Muscle of arm (tissue), 1 donor: ENCODE measurements at regions not wholly inside any gene's neighbourhood (a gene's known extent, or its start where the extent isn't known, plus 50 kb on each side); places are given as distances from the start of the nearest gene placed in this dataset.
A peak's percentile ranks its signal among the peaks of the same experiment; 100 is the strongest.
"Not testable (repeated sequence)": the region's sequence is repeated elsewhere in the genome, so short reads cannot be mapped to it uniquely, and the experiment has no call there.

Experiments used
- DNase-seq: peaks from one replicate; pipeline ENCODE4 v3.0.0-alpha.2; 2013

DNA sequence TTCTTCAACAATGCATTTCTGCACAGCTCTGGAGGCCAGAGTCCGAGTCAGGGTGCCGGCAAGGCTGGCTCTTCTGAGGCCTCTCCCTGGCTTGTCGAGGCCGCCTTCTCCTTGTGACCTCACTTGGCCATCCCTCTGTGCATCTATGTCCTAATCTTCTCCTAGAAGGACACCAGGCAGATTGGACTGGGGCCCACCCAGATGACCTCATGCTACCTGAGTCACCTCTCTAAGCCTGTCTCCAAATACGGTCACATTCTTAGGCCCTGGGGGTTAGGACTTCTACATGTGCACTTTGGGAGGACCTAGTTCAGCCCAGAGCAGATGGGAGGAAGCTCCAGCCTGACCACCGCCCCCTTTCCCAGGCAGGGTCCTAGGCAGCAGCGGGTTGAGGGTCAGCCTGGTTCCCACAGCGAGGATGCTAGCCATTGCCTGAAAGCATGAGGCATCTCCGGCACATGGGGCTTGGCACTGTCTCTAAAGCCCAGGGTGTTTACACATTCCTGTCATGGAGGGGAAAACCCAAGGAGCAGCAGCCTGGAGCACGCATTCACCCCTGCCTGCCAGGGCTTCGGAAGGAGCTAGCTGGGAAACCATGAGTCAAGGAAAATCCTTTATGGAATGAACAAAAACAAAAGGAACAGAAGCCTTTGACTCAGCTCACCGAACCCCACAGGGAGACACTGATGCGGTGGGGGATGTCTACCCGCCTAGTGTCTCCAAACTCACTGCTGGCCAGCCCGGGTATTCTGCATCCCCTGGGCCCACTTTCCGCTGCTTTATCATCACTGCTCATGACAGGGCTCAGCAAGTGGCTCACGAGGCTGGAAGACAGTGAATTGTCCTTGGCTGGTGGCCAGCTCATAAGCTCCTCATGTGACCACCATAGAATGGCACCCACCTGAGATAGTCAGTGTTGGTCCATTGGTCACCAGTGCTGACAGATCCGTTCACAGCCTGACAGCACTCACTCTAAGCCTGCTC, 140.2 kb upstream of the ZNF469 start:
- DNase-seq: not testable (repeated sequence)

DNA sequence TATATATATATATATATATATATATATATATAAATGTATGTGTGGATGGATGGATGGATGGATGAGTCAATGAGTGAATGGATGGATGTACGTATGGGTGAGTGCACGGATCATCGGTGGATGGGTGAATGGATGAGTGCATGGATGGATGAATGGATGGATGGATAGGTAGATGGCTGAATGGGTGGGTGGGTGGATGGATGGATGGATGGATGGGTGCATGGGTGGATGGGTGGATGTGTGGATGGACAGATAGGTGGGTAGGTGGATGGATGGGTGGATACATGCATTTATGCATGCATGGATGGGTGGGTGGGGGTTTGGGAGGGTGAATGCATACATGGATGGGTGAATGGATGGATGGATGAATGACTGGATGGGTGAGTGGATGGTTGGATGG, 138.8 kb upstream of the ZNF469 start:
- not testable (repeated sequence) for DNase-seq

DNA sequence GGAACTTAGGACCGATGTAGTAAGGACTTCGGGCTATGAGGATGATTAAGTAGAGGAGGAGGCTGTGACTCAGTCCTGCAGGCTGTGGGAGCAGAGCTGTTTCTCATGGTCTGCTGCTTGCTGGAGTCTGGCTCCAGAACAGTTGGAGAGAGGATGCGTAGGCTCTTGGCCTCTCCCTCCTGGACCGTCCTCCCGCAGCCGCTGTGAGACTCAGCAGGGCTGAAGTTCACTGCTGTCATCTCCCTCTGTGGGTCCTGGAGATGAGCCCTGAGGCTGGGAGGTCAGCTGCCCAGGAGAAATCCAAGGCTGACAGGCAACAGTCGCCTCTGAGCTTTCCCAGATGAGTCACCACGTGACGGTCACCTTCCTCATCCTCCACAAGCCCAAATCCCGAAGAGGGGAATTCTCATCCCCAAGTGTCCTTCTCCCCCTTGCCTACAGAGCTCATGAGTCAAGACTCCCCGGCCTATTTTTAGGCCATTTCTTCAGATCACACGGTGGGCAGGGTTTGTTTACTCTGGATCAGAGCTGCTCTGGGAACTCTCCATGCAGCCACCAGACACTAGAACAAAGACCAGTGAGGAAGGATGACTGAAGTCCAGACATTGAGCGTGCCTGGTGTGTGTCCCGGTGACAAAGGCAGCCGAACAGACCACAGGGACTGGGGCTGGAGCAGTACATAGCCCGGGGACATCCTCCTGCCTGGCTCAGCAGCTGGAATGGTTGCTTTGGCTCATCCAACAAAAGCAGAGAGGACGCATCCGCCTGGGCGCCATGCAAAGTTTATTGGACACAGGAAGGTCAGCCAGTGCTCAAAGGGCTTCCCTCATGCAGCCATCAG, 137.3 kb upstream of the ZNF469 start:
- not testable (repeated sequence) for DNase-seq

DNA sequence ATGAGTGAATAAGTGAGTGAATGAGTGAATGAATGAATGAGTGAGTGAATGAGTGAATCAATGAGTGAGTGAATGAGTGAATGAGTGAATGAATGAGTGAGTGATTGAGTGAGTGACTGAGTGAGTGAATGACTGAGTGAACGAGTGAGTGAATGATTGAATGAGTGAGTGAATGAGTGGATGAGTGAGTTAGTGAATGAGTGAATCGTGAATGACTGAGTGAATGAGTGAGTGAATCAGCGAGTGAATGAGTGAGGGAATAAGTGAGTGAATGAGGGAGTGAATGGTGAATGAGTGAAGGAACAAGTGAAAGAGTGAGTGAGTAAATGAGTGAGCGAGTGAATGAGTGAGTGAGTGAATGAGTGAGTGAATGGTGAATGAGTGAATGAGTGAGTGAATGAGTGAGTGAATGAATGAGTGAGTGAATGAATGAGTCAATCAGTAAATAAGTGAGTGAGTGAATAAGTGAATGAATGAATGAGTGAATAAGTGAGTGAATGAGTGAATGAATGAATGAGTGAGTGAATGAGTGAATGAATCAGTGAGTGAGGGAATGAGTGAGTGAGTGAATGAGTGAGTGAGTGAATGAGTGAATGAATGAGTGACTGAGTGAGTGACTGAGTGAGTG, 135.7 kb upstream of the ZNF469 start:
- DNase-seq: not testable (repeated sequence)

DNA sequence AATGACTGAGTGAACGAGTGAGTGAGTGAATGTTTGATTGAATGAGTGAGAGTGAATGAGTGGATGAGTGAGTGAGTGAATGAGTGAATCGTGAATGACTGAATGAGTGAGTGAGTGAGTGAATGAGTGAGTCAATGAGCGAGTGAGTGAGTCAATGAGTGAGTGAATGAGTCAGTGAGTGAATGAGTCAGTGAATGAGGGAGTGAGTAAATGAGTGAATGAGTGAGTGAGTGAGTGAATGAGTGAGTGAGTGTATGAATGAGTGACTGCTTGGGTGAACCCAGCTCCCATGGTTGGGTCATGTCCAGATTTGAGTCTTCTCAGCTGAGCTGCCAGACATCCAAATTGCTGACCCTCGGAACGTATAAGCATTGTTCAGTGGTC, 135.2 kb upstream of the ZNF469 start:
- not testable (repeated sequence) for DNase-seq

DNA sequence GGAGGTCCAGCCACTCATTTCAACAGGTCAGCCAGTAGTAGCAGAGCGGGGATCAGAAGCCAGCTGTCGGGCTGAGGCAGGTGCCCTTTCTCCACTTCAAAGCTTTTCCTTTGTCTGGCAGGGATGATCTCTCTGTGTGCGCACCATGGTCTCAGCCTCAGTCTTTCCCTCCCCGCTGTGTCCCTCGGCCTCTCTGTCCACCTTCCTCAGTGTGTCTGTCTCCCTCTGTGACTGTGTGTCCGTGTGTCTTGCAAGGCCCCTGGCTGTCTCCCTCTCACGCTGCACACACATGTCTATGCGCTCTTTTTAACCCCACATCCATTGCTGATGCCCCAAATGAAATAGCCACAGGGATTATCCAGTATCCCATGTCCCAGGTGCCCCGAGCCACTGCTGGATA, 134.0 kb upstream of the ZNF469 start:
- DNase-seq: not testable (repeated sequence)

DNA sequence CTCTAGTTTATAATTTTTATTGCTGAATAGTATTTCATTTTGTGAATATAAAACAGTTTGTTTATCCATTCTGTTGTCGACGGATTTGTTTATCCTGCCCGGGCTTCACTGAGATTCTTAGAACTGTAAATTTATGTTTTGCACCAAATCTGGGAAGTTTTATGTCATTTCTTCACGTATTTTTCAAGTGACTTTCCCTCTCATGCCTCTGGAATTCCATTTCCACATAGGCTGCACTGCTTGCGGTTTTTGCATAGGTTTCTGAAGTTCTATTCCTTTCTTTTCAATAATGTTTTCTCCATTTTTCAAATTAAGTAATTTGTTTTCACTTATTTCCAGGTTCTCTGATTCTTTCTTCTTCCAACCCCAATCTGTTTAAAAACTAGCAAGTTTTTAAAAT, 132.4 kb upstream of the ZNF469 start:
- not testable (repeated sequence) for DNase-seq

DNA sequence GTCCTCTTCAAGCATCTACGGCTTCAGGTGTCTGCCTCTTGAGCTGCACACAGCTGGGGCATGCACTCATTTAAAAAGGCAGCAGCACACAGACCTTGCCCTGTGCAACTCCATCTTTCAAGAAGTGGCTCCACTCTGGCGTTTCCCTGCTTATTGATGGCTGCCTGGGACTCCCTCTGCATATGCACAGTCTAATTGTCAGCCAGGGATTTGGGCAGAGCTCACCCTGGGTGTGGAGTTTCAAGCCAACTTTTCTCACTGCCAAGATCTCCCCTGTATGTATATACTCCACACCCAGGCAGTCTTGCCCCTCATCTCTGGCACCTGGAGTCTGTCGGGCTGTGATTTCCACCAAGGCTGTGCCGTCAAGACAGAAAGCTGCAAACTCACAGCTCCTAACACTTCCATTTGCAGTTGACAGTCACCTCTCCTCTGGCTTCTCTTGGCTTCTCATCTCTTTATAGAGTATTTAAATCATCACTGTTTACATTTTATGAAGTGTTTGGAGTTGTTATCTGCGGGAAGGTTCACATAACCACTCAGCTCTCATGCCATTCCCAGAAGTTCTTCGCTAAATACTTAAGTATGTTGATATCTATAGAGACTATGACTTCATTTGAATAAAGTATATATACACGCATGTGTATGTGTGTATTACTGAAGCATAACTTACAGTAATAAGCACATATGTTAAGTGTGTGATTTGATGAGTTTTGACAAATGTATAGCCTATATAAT, 130.5 kb upstream of the ZNF469 start:
- DNase-seq: not testable (repeated sequence)

DNA sequence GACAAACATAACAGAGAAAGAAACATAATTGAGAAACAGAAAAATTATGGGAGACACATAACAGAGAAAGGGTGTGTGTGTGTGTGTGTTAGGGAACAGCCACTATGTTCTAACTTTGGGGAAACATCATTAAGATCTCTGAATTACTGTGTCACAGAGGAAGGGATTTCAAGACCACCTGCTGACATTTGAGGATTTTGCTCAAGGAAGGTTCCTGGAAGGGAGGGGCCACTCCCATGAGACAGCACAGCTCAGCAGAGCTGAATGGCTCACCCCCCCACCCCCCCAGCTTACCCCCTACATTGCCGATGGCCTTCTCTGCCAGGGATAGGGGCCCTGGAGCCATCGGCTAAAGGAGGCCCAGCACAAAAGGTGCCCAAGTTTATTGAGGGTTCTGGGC, 124.6 kb upstream of the ZNF469 start:
- not testable (repeated sequence) for DNase-seq

DNA sequence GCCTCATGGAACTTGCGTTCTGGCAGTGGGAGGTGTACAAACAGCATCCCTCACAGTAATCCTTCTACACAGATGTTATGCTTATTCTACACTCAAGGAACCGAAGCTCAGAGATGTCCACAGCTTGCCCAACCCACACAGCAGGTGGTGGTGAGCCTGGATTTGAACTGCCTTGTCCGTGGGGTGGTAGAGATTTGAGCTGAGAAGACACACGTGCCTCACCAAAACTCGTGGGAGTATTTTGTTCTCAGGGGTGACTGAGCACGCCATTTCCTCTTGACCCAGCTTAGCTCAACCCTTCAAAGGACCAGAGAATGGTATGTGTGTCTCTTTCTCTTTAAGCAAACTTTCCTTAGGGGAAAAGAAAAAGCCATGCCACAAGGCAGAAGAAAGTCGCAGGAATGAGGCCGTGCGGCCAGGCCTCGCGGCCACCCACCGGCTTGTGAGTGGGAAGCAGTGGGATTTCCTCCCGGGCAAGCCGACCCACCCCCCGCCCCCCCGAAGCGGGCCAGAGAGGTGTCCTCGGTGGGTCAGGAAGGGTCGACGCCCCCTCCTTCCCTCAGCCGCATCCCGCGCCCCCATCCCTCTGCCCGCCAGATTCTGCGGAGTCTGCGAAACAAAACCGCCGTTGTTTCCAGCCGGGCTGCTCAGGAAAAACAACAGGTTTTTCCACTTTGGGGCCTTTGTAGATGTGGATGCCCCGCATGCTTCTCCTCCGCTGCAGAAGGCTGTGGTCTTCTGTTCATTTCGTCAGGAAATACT, 123.8 kb upstream of the ZNF469 start:
- DNase-seq: not testable (repeated sequence)

DNA sequence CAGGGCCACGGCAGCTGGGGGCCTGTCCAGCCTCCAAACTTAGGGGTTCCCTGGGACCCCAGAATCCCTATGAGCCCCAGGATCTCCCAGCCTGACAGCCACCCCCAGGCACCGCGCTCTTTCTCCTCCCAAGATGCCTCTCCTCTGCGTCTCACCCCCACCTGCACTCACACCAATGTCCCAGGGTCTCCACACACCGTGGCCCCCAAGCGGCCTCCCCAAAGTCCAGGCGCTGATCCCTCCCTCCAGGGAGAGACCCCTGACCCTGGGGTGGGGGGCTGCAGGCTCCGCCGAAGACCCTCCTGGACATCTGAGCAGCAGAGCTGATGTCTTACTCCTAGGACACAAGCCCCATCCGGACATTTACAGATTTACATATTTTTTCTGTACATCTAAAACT, 123.2 kb upstream of the ZNF469 start:
- not testable (repeated sequence) for DNase-seq

DNA sequence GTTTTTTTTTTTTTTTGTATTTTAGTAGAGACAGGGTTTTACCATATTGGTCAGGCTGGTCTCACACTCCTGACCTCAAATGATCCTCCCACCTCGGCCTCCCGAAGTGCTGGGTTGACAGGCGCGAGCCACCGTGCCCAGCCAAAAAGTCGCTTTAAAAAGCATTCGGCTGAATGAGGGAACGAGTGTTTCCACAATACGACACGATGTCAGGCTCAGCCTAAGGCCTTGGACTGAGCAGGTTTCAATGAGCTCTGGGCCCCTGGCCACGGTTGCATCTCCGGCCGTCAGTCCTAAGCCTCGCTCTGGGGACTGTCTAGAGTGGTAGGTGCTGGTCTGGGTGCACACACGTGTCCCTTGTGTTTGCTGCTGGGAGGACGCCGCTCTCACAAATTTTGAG, 122.6 kb upstream of the ZNF469 start:
- DNase-seq: not testable (repeated sequence)

DNA sequence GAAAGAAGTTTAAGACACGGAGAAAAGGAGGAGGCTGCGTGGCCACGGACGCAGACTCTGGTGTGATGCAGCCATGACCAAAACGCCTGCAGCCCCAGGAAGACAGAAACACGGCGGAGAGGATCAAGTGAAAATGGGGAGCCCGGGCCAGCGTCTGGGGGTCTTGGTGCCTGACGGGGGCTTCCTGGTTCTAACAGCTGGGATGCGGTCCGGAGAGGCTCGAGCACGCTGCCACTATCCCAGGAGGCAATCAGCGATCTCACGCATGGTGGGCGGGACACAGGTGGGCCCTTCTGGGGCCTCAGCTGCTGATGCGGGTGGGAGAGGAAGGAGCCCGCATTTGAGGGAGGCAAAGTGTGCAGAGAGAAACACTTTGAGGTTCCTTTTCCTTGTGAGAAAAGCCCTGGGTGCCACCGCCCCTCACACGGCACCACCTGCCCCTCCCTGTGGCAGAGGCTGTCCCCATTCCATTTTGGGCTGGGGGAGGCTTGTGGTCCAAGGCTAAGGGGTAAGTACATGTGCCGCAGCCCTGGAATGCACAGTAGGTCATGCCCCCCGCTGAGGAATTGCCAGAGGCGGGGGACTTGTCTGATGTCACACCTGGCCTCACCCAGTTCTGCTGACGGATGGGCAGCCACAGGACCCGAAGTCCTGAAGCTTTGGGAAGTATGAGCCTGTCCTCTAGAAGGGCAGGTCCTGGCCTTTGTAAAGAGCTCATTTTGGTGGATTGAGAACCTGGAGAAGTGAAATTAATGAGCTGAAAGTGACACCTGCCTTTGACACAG, 121.7 kb upstream of the ZNF469 start:
- not testable (repeated sequence) for DNase-seq

DNA sequence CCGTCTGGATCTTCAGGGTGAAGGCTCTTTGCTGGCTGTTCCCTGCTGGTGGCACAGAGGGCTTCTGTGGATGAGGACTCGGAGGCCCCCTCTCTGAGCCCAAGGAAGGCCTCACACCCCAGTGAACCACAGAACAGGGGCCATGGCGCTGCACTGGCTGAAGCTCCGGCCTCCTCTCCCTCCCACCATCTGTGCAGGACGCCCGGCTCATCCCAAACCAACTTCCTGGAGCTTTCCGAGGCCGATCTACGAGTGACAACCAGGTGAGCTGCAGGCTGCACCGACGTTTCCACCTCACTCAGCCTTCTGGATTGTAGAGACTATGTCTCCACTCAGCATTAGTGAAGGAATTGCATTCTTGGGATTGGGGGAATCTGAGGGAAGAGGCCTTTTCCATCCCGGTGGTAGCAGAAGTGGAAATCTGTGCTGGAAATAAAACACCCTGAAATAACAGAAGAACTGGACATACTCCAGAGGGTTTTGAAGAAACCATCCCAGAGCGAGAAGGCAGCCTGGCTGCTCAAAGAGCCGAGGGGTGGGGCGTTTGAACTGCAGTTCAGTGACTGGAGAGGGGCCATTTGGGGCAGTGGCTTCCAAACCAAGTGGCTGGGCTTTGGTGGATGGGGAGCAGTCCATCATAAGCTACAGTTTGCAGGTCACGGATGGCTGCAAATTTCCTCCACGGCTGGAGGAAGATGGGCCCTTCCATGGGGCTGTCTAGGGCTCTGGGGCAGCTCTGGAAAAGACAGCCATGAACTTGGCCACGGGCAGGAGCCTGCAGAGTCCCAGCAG, 120.7 kb upstream of the ZNF469 start:
- not testable (repeated sequence) for DNase-seq

DNA sequence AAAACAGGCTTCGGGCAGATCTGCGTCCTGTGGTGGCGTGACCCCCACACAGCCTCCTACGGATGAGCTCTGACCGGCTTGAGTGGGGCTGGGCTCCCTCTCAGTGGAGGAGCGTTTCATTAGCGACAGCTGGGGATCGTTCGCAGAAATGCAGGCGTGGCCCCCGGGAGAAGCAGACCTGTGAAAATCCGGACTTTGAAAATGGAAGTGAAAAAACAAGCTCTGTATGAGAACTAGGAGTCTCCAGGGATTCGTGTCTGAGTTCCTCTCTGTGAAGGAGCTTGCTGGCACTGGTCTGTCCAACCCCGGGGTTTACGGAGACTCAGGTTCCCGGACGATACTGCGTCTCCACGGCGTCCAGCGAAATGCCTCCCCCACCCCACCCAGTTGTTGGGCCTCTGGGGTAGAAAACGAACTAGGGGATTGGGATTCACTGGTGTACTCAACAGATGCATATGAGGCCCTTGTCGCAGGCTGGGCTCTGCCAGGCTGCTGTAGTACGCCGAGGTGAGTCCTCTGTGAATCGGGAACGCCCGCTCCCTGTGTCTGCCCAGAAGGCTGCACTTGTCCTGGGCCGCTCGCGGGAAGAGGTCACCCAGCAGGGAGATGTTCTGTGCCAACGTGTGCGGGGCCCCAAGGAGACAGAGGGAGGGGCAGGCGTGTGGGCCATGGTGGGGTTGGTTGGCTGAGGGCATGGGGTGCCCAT, 119.7 kb upstream of the ZNF469 start:
- not testable (repeated sequence) for DNase-seq

DNA sequence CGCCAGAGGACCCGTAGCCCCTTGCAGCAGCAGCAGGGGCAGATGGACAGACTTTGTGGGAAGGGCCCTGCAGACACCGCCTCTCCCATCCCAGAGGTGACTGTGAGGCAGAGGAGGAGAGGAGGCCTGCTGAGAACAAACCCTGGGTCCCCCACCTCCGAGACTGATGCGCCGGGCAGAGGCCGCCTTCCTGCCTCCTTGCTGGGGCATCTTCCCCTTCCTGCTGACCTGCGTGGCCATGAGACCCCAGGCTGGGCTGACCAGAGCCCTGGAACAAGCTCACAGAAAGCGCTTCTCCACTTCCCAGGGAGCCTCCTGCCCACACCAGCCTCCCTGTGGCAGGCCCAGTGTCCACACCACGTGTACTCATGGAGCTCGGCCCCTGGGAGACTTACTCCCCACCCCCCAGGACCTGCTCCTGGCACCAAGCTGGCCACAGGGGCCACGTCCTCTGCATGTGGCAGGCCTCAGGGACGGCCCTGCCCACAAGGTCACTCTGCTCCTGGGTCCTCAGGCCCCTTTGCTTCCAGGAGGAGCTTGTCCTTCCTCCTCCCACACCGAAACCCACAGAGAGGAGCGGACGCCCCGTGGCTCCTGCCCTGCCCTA, 119.0 kb upstream of the ZNF469 start:
- not testable (repeated sequence) for DNase-seq

DNA sequence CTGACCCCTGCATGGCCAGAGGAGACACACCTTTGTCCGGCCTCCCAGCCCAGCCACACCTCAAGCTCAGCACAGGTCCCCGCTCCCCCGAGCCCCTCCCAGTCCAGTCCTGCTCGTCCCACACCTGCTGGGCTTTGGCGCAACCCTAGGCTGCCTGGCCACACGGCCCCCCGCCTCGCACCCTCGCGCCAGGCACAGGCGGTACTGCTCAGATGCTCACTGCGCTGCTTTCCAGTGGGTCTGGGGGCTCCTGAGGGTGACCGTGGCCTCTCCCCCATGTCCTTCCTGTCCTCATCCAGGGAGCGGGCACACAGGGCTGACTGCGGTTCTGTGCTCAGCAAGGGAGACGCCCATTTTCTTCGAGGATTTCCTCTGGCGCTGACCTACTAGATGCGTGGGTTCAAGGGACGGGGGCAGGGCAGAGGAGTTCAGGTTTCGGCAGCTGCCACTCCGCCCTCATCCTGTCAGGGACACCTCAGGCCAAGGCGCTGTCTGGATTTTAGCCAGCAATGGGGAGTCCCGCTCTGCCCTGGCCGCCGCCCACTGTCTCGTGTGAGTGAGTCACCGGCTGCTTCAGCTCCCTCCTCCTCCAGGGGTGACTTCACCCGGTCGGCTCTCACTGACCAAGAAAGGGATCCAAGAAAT, 118.0 kb upstream of the ZNF469 start:
- peak; percentile 77 for DNase-seq
